AG08396 (cell line): ENCODE measurements at regions not wholly inside any gene's neighbourhood (a gene's known extent, or its start where the extent isn't known, plus 50 kb on each side); places are given as distances from the start of the nearest gene placed in this dataset.
A peak's percentile ranks its signal among the peaks of the same experiment; 100 is the strongest.

Source experiments
- DNase-seq: peaks from one replicate; pipeline ENCODE4 v3.0.0; 2012; ENCODE audit warnings: low spot score, mixed read lengths

- no peak for DNase-seq
Measured at GRCh38 chr3:66592927-66593625, 92.3 kb upstream of the LRIG1 start.

GRCh38 chr3:66593978-66594377 lies 93.2 kb upstream of the LRIG1 start:
- DNase-seq, result peak; percentile 35

GRCh38 chr3:66597308-66597863 lies 96.6 kb upstream of the LRIG1 start:
- no peak for DNase-seq

GRCh38 chr3:66598168-66598567 lies 97.3 kb upstream of the LRIG1 start:
- DNase-seq, result no peak

GRCh38 chr3:66602237-66602636 lies 101.4 kb upstream of the LRIG1 start:
- DNase-seq, result no peak

GRCh38 chr3:66602691-66603090 lies 101.9 kb upstream of the LRIG1 start:
- no peak for DNase-seq

- no peak for DNase-seq
Measured at GRCh38 chr3:66603151-66603611, 102.4 kb upstream of the LRIG1 start.

GRCh38 chr3:66604481-66604880 lies 103.7 kb upstream of the LRIG1 start:
- DNase-seq, result no peak

- DNase-seq, result no peak
Measured at GRCh38 chr3:66606126-66606525, 105.3 kb upstream of the LRIG1 start.

- DNase-seq, result no peak
Measured at GRCh38 chr3:66606868-66607267, 106.0 kb upstream of the LRIG1 start.

GRCh38 chr3:66609660-66610561 lies 109.1 kb upstream of the LRIG1 start:
- DNase-seq, result no peak

- no peak for DNase-seq
Measured at GRCh38 chr3:66610562-66610909, 109.7 kb upstream of the LRIG1 start.

GRCh38 chr3:66615643-66616301 lies 115.0 kb upstream of the LRIG1 start:
- DNase-seq, result no peak

- no peak for DNase-seq
Measured at GRCh38 chr3:66617351-66617750, 116.5 kb upstream of the LRIG1 start.

GRCh38 chr3:66618066-66618465 lies 117.2 kb upstream of the LRIG1 start:
- peak; percentile 28 for DNase-seq

GRCh38 chr3:66620296-66620695 lies 119.5 kb upstream of the LRIG1 start:
- DNase-seq, result no peak

GRCh38 chr3:66622756-66623457 lies 122.1 kb upstream of the LRIG1 start:
- no peak for DNase-seq

- no peak for DNase-seq
Measured at GRCh38 chr3:66625505-66626216, 124.8 kb upstream of the LRIG1 start.

- DNase-seq, result no peak
Measured at GRCh38 chr3:66629150-66629981, 128.5 kb upstream of the LRIG1 start.

GRCh38 chr3:66629982-66630368 lies 129.2 kb upstream of the LRIG1 start:
- no peak for DNase-seq
